D721Med (cell line): ENCODE measurements at regions not wholly inside any gene's neighbourhood (a gene's known extent, or its start where the extent isn't known, plus 50 kb on each side); places are given as distances from the start of the nearest gene placed in this dataset.

ENCODE experiments used
- DNase-seq: peaks from one replicate; pipeline ENCODE4 v3.0.0; 2011; ENCODE audit warnings: low spot score; ENCODE audit not compliant: insufficient read length
- FAIRE-seq: peaks from 2 replicates; lab custom pipeline; 2011; peaks lifted over from hg19 to GRCh38; lab: Jason Lieb, UNC
- CTCF ChIP-seq: IDR thresholded peaks from 2 replicates; pipeline ENCODE4 v1.5.1; 2012; ENCODE audit warnings: mild to moderate bottlenecking, control low read depth; ENCODE audit not compliant: insufficient read depth; ENCODE audit errors: missing control alignments

- TF ChIP-seq CTCF: no peak
- DNase-seq: no peak
- FAIRE-seq: no peak
Measured at GRCh38 chr13:79869326-79869725, 388.4 kb downstream of the NDFIP2 start.

DNA sequence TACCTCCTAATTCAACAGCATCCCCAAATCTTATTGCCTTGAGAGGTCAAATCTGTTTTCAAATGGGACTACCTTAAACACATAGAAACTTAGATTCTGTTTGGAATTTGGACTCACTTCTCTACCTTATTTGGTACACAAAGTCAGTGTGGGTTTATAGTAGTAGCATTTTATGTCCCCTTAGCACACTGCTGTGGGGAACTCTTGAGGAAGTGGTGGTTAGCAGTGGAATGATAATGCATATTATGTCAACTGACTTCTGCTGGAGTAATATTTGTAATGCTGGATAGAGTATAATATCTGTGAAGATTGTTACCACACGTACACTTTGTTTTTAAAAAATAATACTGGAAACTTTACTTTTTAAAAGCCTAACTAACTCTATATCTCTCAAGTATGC lies 386.3 kb downstream of the NDFIP2 start:
- no peak for FAIRE-seq
- TF ChIP-seq CTCF: no peak
- no peak for DNase-seq

GRCh38 chr13:79866436-79866835 lies 385.5 kb downstream of the NDFIP2 start:
- no peak for TF ChIP-seq CTCF
- DNase-seq: no peak
- no peak for FAIRE-seq

GRCh38 chr13:79862515-79862914 lies 381.6 kb downstream of the NDFIP2 start:
- TF ChIP-seq CTCF: no peak
- FAIRE-seq (no peak), DNase-seq (no peak)

DNA sequence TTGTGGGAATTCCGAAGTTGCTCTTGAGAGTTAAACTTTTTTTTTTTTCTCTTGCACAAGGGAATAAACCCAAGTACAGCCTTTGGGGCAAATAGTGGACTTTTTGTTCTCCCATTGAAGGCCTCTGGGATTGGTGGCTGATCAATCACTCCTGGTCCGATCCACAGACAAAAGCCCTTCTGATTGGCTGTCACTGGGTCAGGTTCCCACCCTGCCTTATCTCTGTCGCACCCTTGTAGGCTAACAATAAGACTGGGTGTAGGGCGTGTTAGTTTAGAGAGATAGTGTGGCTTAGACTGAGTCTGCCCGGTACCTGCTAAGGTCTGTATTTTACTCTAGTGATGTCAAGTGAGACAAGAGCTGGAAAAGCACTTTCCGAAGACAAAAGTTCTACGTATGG lies 380.8 kb downstream of the NDFIP2 start:
- no peak for FAIRE-seq

GRCh38 chr13:79860791-79861190 lies 379.8 kb downstream of the NDFIP2 start:
- TF ChIP-seq CTCF: no peak

More for the DNA sequence above, 380.8 kb downstream of the NDFIP2 start:
- no peak for TF ChIP-seq CTCF
- no peak for DNase-seq

GRCh38 chr13:79859756-79860155 lies 378.8 kb downstream of the NDFIP2 start:
- TF ChIP-seq CTCF: no peak
- DNase-seq (no peak), FAIRE-seq (no peak)

More at GRCh38 chr13:79860791-79861190, 379.8 kb downstream of the NDFIP2 start:
- DNase-seq: no peak
- FAIRE-seq: no peak
